HG03095 (cell line): ENCODE measurements at regions not wholly inside any gene's neighbourhood (a gene's known extent, or its start where the extent isn't known, plus 50 kb on each side); places are given as distances from the start of the nearest gene placed in this dataset.

Experiments used
- ATAC-seq: cut with Tn5 transposase; IDR thresholded peaks from one replicate; pipeline ENCODE4 v1.9.1; 2021; ENCODE audit warnings: moderate library complexity; ENCODE audit not compliant: unreplicated experiment

GRCh38 chr11:25317216-25317615 is 820.4 kb downstream of the LUZP2 start:
- ATAC-seq: no peak

- no peak for ATAC-seq
These were observed 822.3 kb downstream of the LUZP2 start for GRCh38 chr11:25319127-25319526.

- ATAC-seq: no peak
These were observed 830.8 kb downstream of the LUZP2 start for GRCh38 chr11:25327656-25328055.

- no peak for ATAC-seq
These were observed 842.4 kb downstream of the LUZP2 start for GRCh38 chr11:25339281-25339680.

DNA sequence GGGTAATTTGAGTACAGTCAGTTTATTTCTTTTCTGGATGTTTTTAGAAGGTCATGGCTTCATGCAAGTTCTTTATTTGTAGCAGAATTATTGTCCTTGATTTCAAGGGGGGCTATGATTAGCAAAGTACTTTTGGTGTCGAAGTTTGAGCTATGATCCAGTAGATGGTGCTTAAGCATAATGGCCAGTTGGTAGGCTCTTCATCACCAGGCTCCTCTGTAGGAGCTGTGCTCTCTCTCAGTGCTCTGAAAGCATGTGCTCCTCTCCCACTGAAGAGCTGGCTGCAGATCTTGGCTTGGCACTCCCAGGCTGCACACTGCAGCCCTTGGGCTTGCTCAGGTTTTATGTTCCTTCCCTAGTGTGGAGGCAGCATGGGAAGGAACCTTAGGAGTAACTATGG is 852.7 kb downstream of the LUZP2 start:
- no peak for ATAC-seq

- no peak for ATAC-seq
These were observed 854.3 kb downstream of the LUZP2 start for GRCh38 chr11:25350899-25351803.

DNA sequence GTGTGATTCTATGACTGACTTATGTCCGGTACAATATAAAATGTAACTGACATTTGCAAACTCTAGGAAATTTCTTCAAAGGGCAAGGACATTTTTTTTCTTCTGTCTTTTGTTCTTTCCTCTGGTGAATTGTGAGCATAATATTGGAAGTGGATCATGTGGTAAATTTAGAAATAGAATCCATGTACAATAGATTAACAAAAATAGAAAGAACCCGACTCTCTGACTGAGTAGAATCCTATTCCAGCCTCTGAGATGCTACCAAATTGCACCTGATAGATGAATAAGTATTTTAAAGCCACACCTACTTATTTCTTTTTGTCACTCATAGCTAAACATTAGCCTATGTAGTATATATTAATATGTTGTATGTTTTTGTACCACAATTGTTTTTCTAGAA is 860.3 kb downstream of the LUZP2 start:
- ATAC-seq: no peak

- no peak for ATAC-seq
These were observed 880.6 kb downstream of the LUZP2 start for GRCh38 chr11:25377466-25377865.

GRCh38 chr11:25396847-25397246 is 900.0 kb downstream of the LUZP2 start:
- ATAC-seq: no peak

DNA sequence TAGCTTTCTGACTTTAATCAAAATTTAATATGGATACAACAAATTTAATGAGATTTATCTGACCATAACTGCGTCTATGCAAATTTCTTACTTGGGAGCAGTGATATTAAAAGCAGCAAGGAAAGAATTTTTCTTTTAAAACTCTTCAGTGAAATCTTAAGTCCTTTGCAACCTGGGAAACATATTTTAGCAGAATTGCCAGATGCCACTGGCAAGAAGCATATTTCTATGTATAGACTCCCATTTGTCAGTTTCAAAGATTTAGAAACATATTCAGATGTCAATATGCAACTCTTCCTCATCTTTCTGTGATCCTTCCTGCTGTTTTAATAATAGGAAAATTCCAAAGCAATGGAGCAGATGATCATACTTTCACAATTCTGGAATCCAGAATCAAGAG is 911.3 kb downstream of the LUZP2 start:
- ATAC-seq: no peak

DNA sequence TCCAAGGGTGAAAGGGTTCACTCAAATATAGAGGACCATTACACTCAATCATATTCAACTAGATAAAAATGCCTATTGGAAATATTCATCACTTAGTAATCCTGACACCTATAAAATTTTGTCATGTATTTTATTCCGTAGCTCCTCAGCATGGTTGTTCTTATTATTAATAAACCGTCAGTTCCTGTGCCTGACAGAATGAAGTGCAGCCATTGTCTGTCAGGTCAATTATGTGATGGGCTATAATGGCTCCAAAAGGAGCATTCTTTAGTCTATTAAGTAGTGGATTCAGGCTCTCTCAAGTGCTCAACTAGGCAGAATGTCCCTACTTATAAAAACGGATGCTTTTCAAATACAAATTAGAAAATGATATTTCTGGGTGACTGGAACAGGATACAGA is 916.1 kb upstream of the ANO3 start:
- ATAC-seq: no peak

- ATAC-seq: no peak
These were observed 908.3 kb upstream of the ANO3 start for GRCh38 chr11:25423436-25424199.

- ATAC-seq: no peak
These were observed 899.6 kb upstream of the ANO3 start for GRCh38 chr11:25432376-25432775.

GRCh38 chr11:25435197-25435596 is 896.7 kb upstream of the ANO3 start:
- no peak for ATAC-seq

GRCh38 chr11:25436326-25436725 is 895.6 kb upstream of the ANO3 start:
- no peak for ATAC-seq

GRCh38 chr11:25441421-25441820 is 890.5 kb upstream of the ANO3 start:
- ATAC-seq: no peak

GRCh38 chr11:25449091-25449490 is 882.8 kb upstream of the ANO3 start:
- ATAC-seq: no peak

DNA sequence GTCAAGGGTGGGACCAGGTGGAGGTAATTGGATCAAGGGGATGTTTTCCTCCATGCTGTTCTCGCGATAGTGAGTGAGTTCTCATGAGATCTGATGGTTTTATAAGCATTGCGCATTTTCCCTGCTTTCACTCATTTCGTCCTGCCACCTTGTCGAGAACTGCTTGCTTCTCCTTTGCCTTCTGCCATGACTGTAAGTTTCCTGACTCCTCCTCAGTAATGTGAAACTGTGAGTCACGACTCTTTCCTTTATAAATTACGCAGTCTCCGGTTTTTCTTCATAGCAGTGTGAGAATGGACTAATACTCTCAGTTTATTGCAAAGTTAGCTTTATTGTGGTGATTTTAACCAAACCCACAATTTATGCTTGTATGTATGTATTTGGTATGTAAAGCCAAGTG is 878.5 kb upstream of the ANO3 start:
- no peak for ATAC-seq

- no peak for ATAC-seq
These were observed 875.7 kb upstream of the ANO3 start for GRCh38 chr11:25456211-25456610.

- ATAC-seq: no peak
These were observed 847.9 kb upstream of the ANO3 start for GRCh38 chr11:25483915-25484635.

- ATAC-seq: no peak
These were observed 846.6 kb upstream of the ANO3 start for GRCh38 chr11:25485315-25485714.
